ENCODE measurements at regions not wholly inside any gene's neighbourhood (a gene's known extent, or its start where the extent isn't known, plus 50 kb on each side); places are given as distances from the start of the nearest gene placed in this dataset.

DNA sequence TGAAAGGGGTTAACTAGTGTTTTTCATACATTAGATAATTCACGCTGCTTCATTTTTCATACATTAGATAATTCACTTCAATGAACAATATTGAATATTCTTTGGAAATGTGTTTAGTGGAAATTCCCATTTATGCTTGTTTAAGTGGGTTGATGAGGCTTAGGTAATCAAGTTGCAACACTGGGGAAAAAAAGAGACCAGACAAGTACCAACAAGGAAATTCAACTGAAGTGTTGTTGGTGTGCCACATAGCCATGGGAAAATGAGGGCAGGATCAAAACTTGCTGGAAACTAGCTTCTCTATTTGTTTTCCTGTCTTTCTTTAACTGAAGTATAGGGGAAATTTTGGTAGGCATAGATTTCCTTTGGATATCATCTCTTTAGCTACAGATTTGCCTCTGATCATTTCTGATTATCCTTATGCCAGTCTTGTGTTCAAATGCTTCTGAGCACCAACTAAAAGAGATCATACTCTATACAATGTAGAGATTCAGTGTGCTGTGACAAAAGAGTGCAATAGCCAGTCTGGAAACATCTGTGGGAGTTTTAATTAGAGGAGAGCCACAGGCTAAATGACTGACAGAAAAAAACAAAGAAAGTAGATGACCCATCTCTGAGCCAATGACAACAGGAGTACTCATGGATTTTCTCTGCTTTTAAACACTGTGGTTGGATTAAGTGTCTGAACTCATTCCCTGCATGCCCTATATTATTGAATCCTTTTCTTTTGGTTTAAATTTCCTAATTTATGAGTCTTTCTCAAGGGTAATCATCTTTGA lies 67.6 kb upstream of the CTSC start:
- no peak overlapping the region for H3K4me2 ChIP-seq (replicated peaks; ENCODE audit: extremely low read depth, low read length, poor library complexity, severe bottlenecking)
- no peaks in the 10 kb centered on the region for H4K20me1 ChIP-seq (ENCODE audit: insufficient read depth, low read length)
- TF ChIP-seq, protein P1, sequence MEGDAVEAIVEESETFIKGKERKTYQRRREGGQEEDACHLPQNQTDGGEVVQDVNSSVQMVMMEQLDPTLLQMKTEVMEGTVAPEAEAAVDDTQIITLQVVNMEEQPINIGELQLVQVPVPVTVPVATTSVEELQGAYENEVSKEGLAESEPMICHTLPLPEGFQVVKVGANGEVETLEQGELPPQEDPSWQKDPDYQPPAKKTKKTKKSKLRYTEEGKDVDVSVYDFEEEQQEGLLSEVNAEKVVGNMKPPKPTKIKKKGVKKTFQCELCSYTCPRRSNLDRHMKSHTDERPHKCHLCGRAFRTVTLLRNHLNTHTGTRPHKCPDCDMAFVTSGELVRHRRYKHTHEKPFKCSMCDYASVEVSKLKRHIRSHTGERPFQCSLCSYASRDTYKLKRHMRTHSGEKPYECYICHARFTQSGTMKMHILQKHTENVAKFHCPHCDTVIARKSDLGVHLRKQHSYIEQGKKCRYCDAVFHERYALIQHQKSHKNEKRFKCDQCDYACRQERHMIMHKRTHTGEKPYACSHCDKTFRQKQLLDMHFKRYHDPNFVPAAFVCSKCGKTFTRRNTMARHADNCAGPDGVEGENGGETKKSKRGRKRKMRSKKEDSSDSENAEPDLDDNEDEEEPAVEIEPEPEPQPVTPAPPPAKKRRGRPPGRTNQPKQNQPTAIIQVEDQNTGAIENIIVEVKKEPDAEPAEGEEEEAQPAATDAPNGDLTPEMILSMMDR (IDR thresholded peaks at IDR 0.05) = no peak
- no CpG with 5 or more reads among the region's 1 CpG for WGBS (ENCODE audit: insufficient coverage)
- no peaks in the 10 kb centered on the region for H3K27me3 Mint-ChIP-seq (ENCODE audit: low read depth in 3 of 3)
- no peaks in the 10 kb centered on the region for H3K27me3 ChIP-seq (ENCODE audit: control insufficient read depth in 2 of 2, insufficient read depth in 2 of 2, low read length in 2 of 2)
- H3K27ac ChIP-seq (ENCODE audit: low read depth in 1 of 2, low read length in 2 of 2) = no peak overlapping the region
- H3K4me1 Mint-ChIP-seq = peaks cover 20% of the 10 kb centered on the region
- no peak for DNase-seq
- H3K9ac ChIP-seq (ENCODE audit: insufficient read depth, low read length, poor library complexity, severe bottlenecking) = no peak overlapping the region
- H3K36me3 ChIP-seq (replicated peaks in 1 of 2; ENCODE audit: control insufficient read depth in 1 of 2, insufficient read depth in 2 of 2, low read length in 2 of 2) = no peaks in the 10 kb centered on the region
- no peak overlapping the region for H3K4me3 ChIP-seq (replicated peaks in 1 of 3; ENCODE audit: low read depth in 2 of 3, low read length in 3 of 3)
- no peaks in the 10 kb centered on the region for H3K9me3 ChIP-seq (replicated peaks in 1 of 2; ENCODE audit: control insufficient read depth in 1 of 2, insufficient read depth in 1 of 2, low read length in 2 of 2)
- intact Hi-C loops (cut with micrococcal nuclease) = no loop called here
- no peak overlapping the region for H3K27ac Mint-ChIP-seq
- peaks cover 0 to 11% (median 0%) of the 10 kb centered on the region in 7 donors for H3K9me3 Mint-ChIP-seq
- H3K79me2 ChIP-seq (ENCODE audit: insufficient read depth, low read length) = no peaks in the 10 kb centered on the region
- H2AFZ ChIP-seq (ENCODE audit: insufficient read depth, low read depth, low read length, poor library complexity, severe bottlenecking) = no peak overlapping the region
- H3K36me3 Mint-ChIP-seq = no peaks in the 10 kb centered on the region
- H3K4me1 ChIP-seq (ENCODE audit: control insufficient read depth in 1 of 2, insufficient read depth in 2 of 2, low read length in 2 of 2) = peaks cover 5 to 14% of the 10 kb centered on the region in 2 donors
- H3K4me3 Mint-ChIP-seq = no peak overlapping the region

DNA sequence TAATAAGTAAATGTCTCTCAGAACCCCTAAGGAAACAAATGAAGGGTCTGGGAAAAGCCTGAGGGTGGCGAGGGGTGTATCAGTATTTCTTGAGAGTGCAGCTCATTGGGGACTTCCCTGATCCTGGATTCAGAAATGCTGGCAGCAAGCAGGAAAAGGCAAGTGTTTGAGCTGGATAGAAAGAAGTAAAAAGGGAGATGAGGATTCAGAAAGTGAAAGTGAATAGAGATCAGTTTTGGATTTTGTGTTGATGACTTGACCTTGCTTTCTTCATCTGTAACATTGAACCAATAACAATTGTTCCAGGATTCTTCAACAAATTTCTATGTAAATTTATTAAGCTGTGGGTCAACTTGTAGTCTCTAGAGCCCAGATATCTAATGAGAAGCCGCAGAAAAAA lies 66.9 kb upstream of the CTSC start:
- Mint-ChIP-seq H3K36me3 (no peaks in the 10 kb centered on the region), H3K27me3 (ENCODE audit: low read depth in 3 of 3) (no peaks in the 10 kb centered on the region), H3K4me3 (no peak overlapping the region), H3K9me3 (peaks cover 0 to 11% (median 0%) of the 10 kb centered on the region in 7 donors), H3K27ac (no peak overlapping the region), H3K4me1 (peaks cover 20% of the 10 kb centered on the region)
- no peak overlapping the region for H3K4me2 ChIP-seq (replicated peaks; ENCODE audit: extremely low read depth, low read length, poor library complexity, severe bottlenecking)
- no peaks in the 10 kb centered on the region for H3K9me3 ChIP-seq (replicated peaks in 1 of 2; ENCODE audit: control insufficient read depth in 1 of 2, insufficient read depth in 1 of 2, low read length in 2 of 2)
- H2AFZ ChIP-seq (ENCODE audit: insufficient read depth, low read depth, low read length, poor library complexity, severe bottlenecking) = no peak overlapping the region
- no peak for DNase-seq
- H3K4me1 ChIP-seq (ENCODE audit: control insufficient read depth in 1 of 2, insufficient read depth in 2 of 2, low read length in 2 of 2) = peaks cover 5 to 14% of the 10 kb centered on the region in 2 donors
- 100% methylated on average over 1 of the region's 2 CpGs for WGBS (ENCODE audit: insufficient coverage)
- no peak overlapping the region for H3K4me3 ChIP-seq (replicated peaks in 1 of 3; ENCODE audit: low read depth in 2 of 3, low read length in 3 of 3)
- H3K79me2 ChIP-seq (ENCODE audit: insufficient read depth, low read length) = no peaks in the 10 kb centered on the region
- TF ChIP-seq, protein P1 (IDR thresholded peaks at IDR 0.05) = no peak
- H3K27me3 ChIP-seq (ENCODE audit: control insufficient read depth in 2 of 2, insufficient read depth in 2 of 2, low read length in 2 of 2) = no peaks in the 10 kb centered on the region
- H3K27ac ChIP-seq (ENCODE audit: low read depth in 1 of 2, low read length in 2 of 2) = no peak overlapping the region
- no peaks in the 10 kb centered on the region for H4K20me1 ChIP-seq (ENCODE audit: insufficient read depth, low read length)
- no peaks in the 10 kb centered on the region for H3K36me3 ChIP-seq (replicated peaks in 1 of 2; ENCODE audit: control insufficient read depth in 1 of 2, insufficient read depth in 2 of 2, low read length in 2 of 2)
- H3K9ac ChIP-seq (ENCODE audit: insufficient read depth, low read length, poor library complexity, severe bottlenecking) = no peak overlapping the region
- intact Hi-C loops (cut with micrococcal nuclease) = no loop called here
